LHCN-M2 (cell line): ENCODE measurements at regions not wholly inside any gene's neighbourhood (a gene's known extent, or its start where the extent isn't known, plus 50 kb on each side); places are given as distances from the start of the nearest gene placed in this dataset.

Experiments used
- DNase-seq: peaks from one replicate; pipeline ENCODE4 v3.0.0-alpha.2; 2012; ENCODE audit warnings: low read depth

DNA sequence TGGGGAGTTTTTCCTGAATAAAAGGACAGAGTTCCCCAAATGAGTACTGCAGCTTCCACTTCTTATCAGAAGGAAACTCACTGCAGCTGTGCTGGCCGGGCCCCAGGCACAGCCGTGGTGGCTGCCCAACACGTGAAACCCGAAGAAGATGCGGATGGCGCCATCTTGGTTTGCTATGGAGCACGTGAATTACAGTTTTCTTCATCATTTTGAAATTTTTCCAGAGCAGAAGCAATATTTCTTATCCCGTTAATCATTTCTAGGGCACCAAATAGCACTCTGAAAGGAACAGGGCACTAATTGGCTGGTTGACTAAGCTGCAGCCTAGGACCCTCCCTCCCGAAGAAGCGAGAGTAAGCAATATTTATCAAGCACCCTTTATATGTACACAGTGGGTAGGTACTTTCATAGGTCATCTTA lies 63.2 kb upstream of the EPS8L3 start:
- DNase-seq = no peak

DNA sequence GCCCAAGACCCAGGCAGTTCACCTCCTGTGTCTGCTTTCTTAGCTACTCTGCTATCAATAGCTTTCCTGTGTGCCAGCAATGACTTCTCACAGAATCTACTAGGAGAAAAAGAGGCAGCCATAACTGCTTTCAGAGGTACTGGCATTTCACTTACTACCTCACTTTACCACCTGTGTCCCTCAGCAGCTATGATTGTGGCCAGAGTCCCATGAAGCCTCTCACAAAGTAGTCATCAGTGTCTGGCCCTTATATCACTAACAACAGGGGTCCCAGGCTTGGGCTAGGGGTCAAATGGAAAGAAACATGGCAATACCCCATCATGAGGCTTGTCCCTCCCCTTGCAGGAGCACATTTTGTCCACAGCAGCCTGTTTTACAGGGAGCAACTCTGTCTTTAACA lies 62.7 kb upstream of the EPS8L3 start:
- no peak for DNase-seq

DNA sequence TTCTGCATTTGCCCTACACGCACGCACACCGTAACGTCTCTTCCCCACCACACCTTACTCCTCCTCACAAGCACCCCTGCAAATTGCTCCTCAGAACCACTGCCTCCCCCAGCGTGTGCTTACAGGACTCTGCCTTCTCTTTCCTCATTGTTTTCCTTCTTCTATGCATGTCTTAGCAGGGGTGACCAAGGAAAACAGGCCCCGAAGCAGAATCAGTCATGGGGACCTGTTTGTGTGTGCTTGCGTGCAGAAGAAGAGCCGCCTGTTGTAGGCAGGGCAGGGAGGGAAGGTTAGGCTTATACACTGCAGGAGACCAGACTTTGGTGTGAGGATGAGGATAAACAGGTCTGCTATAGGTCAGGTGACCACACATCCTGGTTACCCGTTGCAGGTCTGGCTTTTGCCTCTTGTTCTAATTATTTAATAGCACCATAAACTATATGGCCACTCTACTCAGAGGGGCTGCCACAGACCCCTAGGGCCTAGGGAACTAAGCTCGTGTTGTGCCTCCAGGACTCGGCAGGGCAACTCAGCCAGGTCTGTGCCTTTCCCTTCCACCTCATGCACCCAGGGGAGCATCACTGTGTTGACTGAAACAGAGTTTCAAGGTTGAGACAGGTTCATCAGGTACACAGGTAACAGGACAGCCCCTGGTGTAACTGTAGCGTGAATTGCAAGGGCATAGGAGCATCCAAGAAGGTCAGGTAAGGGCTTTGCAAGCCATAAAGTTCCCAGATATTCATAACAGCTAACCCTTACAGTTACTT lies 60.8 kb upstream of the EPS8L3 start:
- DNase-seq = no peak

DNA sequence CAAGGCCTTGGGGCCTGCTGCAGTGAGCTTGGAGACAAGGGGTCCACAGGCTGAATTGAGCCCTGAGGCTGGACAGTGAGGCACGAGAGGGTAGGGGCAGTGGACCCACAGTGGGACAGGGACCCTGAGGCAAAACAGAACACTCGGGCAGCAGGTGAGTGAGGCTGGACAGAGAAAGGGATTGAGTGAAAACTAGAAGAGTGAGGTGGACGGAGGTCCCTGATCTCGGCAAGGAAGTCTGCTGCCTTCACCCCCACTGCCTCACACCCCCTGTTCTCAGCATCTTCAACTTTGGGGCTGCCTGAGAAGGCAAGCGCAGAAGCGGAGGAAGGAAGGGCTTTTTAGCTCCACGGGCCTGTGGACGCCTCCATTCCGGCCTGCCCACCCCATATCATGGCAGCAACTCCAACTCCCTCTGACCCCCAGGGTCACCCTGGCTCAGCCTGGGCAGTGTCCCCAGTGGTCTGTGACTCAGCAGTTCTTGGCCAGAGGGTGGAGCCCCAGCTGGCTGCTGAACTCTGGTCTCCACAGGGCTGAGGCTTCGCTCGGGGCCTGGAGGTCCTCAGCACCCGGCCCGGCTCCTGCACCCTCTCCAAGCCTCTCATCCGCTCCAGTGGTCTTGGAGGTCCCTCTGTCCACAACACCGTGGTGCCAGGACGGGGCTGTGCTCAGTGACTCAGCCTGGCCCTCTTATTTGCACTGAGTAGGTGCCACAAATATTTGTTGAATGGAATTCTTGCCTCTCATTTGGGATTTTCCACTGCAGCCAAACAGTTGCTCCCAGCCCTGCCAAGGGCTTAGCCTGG lies 60.0 kb upstream of the EPS8L3 start:
- DNase-seq = peak; percentile 87

DNA sequence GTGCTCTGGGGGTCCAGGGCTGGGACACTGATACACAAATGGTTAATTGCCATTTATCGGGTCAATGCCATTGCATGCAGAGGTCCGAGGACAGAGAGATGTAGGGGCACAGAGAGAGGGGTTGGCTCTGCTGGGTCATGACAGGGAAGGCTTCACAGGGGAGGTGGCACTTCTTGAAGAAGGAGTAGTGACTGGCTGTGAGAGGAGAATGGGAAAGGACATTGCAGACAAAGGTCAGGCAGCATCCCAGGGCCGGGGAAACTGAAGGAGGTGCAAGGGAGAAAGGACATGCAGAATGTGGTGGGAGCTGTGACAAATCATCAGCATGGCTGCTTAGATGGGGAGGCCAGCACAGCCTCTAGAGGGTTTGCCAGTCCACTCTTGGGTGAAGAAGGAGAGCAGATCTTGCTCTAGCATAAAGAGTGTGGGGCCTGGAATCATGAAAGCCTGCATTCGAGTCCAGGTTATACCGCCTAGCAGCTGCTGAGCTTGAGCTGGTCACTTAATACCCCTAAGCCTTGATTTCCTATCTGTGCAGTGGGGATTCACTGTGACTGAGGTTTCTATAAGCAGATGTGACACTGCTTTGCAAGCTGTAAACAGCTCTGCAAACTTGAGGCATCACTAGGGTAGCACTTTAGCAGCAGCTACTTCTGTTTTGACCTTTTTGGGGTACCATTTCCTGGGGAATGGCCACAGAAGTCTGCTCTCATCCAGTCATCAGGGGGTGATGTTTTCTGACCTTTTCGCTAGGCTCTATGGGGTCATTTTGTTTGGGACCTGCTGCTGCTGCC lies 59.2 kb upstream of the EPS8L3 start:
- no peak for DNase-seq

DNA sequence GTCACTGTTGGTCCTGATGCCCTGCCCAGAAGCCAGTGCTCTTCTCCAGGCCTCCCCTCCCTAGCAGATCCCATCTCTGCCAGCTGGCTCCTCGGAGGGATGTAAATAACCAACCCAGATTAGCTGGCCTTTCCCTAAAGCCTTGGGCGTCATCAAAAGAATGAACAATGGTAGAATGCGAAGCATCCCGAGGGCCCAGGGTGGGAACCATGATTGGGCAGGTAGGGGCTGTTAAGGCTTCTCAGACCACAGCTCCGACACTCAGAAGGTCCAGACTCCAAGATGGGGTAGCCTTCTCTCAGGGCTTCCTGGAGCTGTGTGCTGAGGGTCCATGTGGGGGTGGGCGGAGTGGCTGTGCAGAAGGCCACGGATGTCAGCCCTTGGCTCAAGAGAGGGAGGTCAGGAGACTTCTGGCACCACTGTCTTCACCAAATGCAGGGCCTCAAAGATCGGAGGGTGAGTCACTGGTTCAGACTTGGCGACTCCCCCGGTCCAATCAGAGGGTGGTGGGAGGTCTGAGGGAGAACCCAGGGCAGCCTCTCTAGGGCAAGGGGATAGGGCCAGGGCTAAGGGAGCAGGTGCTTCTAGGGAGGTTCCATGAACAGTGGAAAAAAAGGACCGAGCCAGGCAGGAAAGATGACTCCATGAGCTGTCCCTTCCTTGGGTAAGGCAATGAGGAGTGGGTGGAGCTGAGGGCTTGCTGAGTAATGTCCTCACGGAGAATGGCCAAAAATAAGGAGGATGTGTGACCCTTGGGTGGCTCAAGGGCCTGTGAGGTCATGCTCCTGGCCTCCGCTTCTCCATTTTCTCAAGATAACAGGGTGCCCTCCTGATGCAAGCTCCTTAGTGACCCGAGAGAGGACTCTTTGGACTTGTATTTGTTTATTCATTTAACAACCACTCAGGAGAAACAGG lies 58.4 kb upstream of the EPS8L3 start:
- DNase-seq = peak; percentile 97

DNA sequence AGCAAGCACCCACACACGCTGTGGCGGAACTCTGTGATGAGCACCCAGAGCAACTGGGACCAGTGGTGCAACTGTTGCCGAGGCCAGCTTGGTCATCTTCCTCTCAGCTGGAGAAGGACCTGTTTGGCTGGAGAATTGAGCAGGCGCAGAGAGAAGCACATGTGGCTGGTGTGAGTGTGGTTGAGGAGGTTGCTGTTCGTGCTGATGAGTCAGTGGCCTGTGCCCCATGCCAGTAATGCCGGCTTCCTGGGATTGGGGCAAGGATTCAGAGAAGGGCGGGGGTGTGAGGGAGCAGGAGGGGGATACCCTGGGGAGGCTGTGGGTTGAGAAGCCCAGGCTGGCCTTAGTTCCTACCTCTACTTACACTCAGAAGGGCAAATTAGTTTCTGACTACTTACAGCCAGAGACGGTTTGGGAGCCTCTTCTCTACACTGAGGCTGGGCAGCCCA lies 57.5 kb upstream of the EPS8L3 start:
- DNase-seq = peak; percentile 99

DNA sequence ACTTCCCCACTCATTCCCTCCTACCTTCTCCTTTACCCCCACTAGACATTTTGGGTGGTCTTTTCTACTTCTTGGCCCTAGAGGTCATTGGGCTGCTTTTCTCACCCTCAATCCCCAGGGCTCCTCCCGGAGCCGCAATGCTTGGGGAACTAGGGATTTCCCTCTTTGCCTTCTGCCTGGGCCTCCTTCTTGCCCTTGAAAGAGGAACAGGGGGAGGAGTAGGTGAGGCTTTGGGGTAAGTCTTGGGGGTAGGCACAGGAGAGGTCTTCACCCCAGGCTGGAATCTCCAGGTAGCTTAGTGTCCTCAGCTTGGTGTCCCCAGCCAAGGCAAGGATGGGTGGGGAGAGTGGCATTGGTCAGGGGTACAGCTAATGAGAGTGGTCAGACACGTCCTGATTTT lies 56.2 kb upstream of the EPS8L3 start:
- DNase-seq = no peak

DNA sequence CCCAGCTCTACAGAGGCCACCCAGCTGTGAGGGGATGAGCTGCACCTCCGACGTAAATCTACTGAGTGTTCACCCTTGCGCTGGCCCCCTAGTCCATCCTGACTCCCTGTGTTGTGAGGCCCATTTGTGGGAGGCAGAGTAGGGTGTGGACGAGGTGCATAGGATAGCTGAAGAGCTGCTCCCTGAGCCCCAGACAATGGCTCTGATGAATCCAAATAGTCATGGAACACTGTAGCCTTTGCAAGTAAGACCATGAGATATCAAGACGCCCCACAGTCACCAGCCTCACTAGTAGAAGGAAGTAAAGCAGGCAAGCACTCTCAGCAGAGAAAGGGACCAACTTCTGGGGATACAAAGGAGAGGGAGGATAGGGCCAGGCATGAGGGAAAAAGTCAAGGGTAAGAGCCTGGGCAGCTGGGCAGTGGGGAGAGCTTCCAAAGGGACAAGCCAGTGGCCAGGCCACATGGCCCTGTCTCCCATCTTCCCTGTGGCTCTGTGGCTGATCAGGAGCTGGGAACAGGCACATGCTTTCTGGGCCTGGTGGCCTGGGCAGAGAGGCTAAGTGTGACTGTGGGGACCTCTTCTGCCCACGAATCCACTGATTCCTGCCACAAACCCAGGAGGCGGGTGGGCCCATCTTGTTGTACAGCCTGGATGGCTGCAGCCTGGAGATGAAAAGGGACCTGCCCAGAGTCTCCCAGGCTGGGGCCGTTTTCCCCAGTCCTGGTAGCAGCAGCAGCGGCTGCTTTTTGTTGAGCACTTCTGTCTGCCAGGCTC lies 55.5 kb upstream of the EPS8L3 start:
- no peak for DNase-seq

DNA sequence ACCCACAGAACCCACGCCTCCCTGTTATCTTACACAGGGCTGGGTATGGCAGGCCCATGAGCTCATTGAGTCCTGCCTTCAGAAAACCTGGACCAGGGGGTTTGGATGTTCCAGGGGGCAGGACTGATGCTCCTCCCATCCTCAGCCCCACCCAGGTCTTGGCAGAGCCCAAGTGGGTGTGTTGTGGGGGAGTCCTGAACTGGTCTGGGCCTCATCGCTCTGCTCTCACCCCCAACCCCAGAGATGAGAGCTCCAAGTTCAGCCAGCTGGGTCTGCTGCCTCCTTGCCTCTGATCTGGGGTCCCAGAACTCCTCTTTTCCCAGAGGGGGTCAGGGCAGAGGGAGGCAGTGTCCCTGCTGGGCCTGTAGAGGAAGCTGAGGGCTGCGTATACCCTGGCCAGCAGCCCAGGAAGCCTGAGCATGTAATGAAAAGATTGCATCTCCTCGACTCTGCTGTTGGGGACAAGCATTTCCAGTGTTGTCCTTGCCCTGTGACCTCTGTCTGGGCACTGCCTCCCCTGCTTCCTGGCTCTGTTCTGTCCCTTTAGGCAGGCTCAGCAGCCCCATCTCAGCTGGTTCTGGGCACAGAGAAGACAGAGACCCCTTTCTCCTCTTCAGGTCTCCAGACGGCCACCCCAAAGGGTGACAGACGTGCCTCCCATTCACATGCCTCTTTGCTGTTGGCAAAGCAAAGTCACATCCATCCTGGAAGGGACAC lies 54.7 kb upstream of the EPS8L3 start:
- no peak for DNase-seq

DNA sequence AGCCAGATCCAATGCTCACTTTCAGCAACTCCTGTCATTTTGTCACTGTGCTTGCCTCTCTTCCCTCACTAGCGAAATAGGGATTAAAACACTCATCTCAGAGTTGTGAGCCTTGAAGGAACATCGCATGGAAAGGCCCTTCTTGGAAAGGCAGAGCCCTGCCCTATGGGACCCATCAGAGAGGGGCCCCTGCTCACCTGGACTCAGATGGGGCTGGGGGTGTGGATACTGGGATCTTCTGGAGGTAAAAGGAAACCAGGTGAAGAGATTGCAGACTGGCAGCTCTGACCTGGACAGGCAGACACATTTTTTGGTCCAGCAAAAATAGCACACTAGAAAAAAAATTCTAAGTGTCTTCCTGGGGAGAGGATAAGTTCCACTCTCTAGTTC lies 54.2 kb upstream of the EPS8L3 start:
- DNase-seq = no peak

DNA sequence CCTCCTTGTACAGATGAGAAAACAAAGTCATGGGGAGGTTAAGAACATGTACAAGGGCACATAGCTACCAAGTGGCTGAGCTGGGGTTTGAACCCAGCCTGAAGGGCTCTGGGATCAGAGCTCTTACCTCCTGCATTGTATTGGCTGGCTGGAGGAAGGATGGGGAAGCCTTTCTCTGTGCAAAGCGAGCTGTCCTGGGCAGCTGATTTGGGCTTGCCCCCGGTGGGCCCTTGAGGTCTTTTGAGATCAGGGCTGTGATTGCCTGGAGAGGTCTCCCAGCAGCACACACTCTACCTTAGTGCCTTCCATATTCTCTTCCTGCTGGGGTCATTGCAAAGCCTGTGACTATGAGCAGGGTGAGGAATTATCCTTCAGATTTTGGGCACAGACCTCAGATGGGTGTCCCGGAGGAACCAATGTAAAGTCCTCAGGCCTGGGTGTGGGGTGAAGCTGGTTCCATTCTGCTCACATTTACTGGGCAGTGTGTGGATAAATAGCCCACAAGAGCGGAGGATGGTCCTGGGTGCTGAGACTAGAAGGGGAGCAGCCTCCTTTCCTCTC lies 53.3 kb upstream of the EPS8L3 start:
- DNase-seq = no peak

DNA sequence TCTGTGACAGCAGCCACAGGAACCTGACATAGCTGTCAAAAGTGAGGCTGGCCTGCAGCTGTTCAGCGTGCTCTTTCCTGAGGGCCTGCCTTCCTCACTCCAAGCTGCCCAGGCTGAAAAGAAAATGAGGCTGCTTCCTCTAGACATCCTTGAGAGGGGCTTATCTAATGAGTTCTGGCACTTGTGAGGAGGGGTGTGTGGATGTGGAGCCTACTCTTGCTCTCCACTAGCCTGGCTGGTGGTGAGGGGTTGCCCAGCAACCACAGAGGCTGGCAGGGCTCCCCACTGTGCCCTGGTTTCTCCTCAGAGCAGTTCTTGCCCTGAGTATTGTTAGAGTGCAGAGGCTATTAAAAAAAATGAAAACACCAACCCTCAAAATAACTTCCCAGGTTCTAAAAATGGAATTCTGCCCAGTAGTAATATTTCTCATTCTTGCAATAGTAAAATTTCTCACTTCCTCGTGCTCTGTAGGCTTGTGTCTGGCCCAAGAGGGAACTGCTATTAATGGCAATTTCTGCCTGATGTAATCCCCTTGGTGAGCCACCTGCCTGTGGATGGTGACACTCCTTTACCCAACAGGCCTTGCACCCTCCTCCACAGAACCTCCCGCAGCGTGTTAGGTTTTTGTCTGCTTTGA lies 52.6 kb upstream of the EPS8L3 start:
- no peak for DNase-seq

DNA sequence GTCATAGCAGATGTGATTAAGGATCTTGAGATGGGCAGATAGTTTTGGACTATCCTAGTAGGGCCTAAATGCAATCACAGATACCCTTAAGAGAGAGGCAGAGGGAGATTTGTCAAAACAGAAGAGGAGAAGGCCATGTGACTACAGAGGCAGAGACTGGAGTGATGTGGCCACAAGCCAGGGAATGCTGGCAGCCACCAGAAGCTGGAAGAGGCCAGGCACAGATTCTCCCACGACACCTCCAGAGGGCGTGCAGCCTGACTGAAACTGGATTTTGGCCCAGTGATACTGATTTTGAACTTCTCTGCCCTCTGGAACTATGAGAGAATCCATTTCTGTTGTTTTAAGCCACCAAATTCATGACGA lies 52.1 kb upstream of the EPS8L3 start:
- DNase-seq = no peak

DNA sequence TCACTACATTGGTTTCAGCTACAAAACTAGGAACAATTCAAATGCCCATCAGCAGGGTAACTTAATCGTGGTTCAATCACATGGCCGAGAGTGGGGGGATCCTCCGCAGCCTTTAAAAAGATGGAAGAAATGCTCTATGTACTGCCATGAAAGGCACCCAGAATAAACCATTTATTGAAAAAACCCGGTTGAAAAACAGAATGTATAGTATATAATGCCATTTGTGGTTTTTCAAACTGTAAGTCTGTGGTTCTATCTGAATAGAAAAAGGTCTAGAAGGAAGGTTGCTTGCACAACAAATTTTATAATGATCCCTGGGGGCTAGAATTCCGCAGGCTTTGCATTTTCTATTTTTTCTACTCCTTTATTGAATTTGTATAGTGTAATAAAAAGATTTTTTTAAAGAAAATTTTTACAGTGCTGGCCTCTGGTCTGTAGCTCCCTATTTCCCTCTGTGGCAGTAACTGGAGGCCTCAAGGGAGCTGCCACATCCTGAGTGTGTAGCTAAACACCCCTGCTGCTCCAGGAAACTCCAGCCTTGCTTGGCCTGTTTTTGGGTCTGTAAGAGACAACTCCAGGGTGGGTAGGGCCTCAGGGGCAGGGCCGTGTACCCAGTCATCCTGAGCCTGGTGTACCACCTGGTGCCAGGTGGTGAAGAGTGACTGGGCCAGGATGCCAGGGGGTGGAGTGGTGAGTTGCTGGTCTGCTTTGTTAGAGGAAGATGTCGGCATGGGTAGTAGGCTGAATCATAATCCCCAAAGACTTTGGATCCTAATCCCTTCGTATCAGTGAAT lies 51.5 kb upstream of the EPS8L3 start:
- no peak for DNase-seq

DNA sequence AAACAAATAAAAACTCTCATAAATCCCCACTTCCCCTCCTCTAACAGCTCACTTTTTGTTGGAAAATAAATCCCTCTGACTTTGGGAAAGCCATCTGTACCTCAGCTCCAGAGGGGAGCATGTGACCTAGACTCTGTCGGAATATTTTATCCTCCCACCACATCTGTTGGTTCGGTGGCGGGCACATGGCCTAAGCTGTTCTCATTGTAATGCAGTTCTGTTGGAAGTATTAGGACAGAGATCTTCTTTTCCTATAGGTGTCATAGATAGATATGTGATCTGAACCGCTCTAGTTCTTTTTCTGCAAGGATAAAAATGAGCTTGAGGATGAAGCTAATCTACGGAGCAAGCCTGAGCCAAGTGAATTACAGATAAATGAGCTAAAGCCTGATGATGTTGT lies 50.5 kb upstream of the EPS8L3 start:
- no peak for DNase-seq
